ENCODE measurements at regions not wholly inside any gene's neighbourhood (a gene's known extent, or its start where the extent isn't known, plus 50 kb on each side); places are given as distances from the start of the nearest gene placed in this dataset.
"Not testable (repeated sequence)": the region's sequence is repeated elsewhere in the genome, so short reads cannot be mapped to it uniquely, and the experiment has no call there.

GRCh38 chr16:75827372-75828038, 101.2 kb upstream of the CPHXL start:
- TF ChIP-seq ESRRA (IDR thresholded peaks at IDR 0.05; ENCODE audit: borderline replicate concordance, low read length); CTCF (IDR thresholded peaks at IDR 0.05); EP300 (IDR thresholded peaks at IDR 0.05); POLR2A (IDR thresholded peaks at IDR 0.05; ENCODE audit: low read length); MAX (IDR thresholded peaks at IDR 0.05); RAD21 (conservative IDR thresholded peaks at IDR 0.05 in 1 of 2, IDR thresholded peaks at IDR 0.05 in 1 of 2); HMGXB4 (CRISPR knock-in tag; IDR thresholded peaks at IDR 0.05; ENCODE audit: borderline replicate concordance); TP53 (CRISPR knock-in tag; IDR thresholded peaks at IDR 0.05); CHD2 (IDR thresholded peaks at IDR 0.05; ENCODE audit: low read length, partially characterized antibody); KDM1A (IDR thresholded peaks at IDR 0.05; ENCODE audit: low read depth); CBX2 (IDR thresholded peaks at IDR 0.05; ENCODE audit: borderline replicate concordance, low read depth); EHF (CRISPR knock-in tag; IDR thresholded peaks at IDR 0.05); BHLHE40 (IDR thresholded peaks at IDR 0.05; ENCODE audit: low read depth, low read length); HDAC2 (IDR thresholded peaks at IDR 0.05): not testable (repeated sequence)
